DMS 273 (cell line): ENCODE measurements at regions not wholly inside any gene's neighbourhood (a gene's known extent, or its start where the extent isn't known, plus 50 kb on each side); places are given as distances from the start of the nearest gene placed in this dataset.

Source experiments
- DNase-seq: peaks from one replicate; lab custom pipeline; 2025; ENCODE audit not compliant: unreplicated experiment; lab: John Stamatoyannopoulos, UW

GRCh38 chr2:84290537-84290936, 168.5 kb downstream of the SUCLG1 start:
- no peak for DNase-seq

GRCh38 chr2:84288293-84288692, 170.8 kb downstream of the SUCLG1 start:
- DNase-seq: no peak

DNA sequence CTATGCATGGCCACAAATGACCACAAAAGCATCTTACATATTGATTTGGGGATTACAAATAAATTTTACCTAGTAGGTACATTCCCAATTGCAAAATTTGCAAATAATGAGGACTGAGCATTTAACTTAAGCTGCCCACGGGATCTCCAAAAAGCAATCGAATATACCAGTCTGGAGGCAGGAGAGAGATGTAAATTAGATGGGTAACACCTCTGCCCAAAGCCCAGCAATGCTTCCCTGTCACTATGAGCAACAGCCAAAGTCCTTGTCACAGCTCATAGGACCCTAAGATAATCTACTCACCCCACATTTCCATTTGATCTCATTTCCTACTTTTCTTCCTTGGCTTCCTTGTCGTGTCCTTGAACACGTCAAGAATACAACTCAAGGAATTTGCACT, 172.2 kb downstream of the SUCLG1 start:
- no peak for DNase-seq

- DNase-seq: no peak
Measured at GRCh38 chr2:84285056-84285747, 173.9 kb downstream of the SUCLG1 start.

DNA sequence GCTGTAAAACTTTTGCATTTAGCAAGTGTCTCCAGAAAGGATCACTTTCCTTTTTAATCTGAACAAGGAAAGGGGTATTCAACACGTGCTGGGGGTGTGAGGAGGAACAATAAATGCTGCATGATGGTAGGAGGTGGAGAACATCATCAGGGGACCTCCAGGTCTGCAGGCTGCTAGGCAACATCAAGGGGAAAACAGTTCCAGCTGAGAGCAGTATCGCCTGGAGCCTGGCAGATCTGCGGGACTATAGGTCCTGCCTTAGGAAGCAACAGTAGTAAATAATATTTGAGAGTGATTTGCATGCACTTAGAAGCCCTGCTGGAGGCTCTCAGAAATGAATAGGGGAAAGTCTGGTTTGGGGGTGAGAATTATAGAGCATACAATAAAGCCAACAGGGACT, 175.6 kb downstream of the SUCLG1 start:
- no peak for DNase-seq

GRCh38 chr2:84281510-84281909, 177.6 kb downstream of the SUCLG1 start:
- no peak for DNase-seq

GRCh38 chr2:84280873-84281272, 178.2 kb downstream of the SUCLG1 start:
- DNase-seq: no peak

- no peak for DNase-seq
Measured at GRCh38 chr2:84278386-84278785, 180.7 kb downstream of the SUCLG1 start.

DNA sequence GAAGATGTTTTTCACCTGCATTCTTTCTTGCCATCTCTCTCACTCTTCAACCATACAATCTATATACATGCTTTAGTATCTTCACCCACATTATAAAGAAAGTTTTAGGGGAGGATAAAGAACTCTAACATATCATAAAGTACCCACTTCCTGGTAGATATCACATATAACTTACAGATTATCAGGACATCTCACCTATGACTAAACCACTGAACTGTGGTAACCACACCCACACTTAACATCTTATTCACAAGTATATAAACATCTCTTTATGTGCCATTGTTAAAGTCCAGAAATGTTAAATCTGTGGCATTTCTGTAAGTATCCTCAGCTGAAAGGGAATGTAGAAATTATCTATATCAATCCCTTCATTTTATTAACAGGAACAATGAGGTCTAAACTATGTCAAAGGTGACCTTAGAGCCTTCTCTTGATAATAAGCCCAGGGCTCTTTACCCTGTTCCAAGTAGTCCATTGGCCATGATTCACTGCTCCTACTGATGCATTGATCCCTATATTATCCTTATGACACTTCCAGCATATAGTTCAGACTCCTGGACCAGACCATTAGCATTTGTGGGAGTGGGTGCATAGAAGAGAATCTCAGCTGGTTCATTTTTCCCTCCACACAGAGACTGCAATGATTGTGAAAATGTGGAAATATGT, 182.4 kb downstream of the SUCLG1 start:
- DNase-seq: no peak

- no peak for DNase-seq
Measured at GRCh38 chr2:84273406-84273805, 185.7 kb downstream of the SUCLG1 start.

GRCh38 chr2:84271977-84272376, 187.1 kb downstream of the SUCLG1 start:
- no peak for DNase-seq

DNA sequence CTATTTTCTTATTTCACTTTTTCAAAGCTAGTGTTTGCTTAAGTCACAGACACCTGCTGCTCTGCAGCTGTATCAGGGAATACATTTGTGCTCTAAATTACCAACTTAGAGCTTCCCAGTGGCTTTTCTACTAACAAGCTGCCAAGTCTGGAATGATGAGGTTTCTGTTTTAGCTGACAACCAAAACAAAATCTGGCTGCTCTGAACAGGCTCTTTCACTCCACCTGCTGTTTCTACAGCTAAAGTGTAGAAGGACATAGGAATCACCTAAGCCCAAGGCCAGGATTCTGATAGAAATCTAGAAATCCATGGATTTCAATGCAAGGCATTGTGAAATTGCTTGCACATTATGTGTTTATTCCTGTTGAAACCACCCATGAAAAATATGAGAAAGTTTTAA, 201.2 kb downstream of the SUCLG1 start:
- peak; percentile 68 for DNase-seq

DNA sequence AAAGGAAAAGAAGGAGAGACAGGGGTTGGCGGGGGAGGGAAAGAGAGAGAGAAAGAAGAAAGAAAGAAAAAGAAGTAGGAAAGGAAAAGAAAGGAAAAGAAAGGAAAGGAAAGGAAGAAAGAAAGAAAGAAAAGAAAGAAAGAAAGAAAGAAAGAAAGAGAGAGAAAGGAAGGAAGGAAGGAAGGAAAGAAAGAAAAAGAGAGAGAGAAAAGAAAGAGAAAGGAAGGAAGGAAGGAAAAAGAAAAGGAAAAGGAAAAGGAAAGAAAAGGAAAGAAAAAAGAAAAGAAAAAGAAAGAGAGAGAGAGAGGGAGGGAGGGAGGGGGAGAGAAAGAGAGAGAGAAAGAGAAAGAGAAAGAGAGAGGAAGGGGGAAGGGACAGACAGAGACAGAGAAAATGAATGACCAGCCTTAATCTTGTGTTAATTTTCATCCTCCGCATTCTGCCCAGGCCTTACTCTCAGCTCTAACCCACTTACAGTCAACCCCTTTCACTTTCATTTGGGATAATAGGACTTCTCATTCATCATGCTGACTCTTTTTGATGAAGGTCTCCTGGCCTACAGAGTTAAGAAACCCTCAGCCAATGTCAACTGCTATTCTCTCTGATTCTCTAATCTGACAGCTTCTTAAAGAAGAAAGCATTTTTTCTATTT, 207.3 kb downstream of the SUCLG1 start:
- no peak for DNase-seq

- no peak for DNase-seq
Measured at GRCh38 chr2:84249140-84249539, 209.9 kb downstream of the SUCLG1 start.

GRCh38 chr2:84247532-84247931, 211.5 kb downstream of the SUCLG1 start:
- no peak for DNase-seq

GRCh38 chr2:84243788-84244733, 215.0 kb downstream of the SUCLG1 start:
- no peak for DNase-seq

DNA sequence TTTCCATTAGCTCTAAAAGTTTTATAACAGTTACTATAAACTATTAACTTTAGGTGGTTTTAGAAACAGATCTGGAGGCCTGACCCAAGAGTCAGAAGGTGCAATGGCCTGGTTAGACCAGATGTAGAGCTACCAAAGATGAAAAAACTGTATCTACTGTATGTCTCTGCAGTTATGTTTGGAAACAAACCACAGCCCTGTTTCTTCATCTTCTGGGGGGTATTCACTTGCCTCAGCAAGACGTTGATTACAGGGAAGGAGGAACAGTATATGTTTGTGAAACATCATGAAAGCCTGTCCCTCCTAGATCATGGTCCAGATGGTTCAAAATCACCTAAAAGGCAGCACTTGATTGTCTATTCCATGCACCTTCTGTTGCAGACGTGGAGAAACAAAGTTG, 220.2 kb downstream of the SUCLG1 start:
- no peak for DNase-seq

DNA sequence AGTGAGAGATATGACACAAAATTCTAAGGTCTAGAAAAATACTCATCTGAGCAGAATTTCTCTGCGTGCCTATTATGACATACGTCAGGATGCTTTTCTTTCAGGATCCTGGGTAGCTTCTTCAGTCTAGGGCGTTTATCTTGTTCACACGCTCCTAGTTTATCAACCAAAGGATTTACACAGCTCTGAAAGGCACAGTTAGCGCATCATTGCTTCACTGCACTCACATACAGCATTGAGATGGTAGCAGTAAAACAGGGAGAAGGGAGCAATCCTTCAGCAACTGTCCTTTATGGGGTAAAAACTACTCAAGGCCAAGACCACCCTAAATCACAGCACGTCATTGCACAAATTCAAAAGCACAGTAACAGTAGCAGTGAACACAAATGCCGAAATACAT, 222.8 kb downstream of the SUCLG1 start:
- no peak for DNase-seq

GRCh38 chr2:84234103-84234502, 225.0 kb downstream of the SUCLG1 start:
- no peak for DNase-seq

DNA sequence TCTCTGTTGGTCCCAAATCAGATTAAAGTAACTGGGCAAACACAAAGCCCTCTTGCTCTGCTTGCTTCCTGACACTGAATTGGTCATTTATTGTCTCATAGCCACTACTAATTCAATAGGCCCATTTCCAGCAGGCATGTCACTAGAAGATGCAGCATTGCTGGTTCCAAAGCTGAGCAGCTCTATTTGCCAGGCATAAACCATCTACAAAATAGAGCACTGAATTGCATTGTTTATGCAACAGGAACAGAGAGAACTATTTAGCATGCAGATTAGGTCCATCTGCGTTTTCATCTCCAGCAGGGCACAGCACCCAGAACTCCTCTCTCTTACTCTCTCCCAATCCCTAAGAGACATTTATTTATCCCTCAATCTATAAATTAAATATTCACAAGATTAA, 227.6 kb downstream of the SUCLG1 start:
- DNase-seq: no peak

- DNase-seq: no peak
Measured at GRCh38 chr2:84224121-84224520, 235.0 kb downstream of the SUCLG1 start.
